ENCODE measurements at regions not wholly inside any gene's neighbourhood (a gene's known extent, or its start where the extent isn't known, plus 50 kb on each side); places are given as distances from the start of the nearest gene placed in this dataset.

- no peak for DNase-seq (ENCODE audit: extremely low spot score)
- no peak for TF ChIP-seq POLR2AphosphoS5 (IDR thresholded peaks at IDR 0.05)
- no peak for TF ChIP-seq EP300 (IDR thresholded peaks at IDR 0.05)
- TF ChIP-seq POLR2A (IDR thresholded peaks at IDR 0.05; ENCODE audit: low read depth) = no peak
- no peak for TF ChIP-seq CTCF (IDR thresholded peaks at IDR 0.05)
- WGBS = 50% methylated on average over 2 of the region's 2 CpGs
- Histone ChIP-seq H3K4me1 (no peaks in the 10 kb centered on the region), H3K27me3 (no peaks in the 10 kb centered on the region), H3K4me3 (no peak overlapping the region), H3K27ac (replicated peaks in 1 of 4) (no peak overlapping the region), H3K36me3 (no peaks in the 10 kb centered on the region), H3K9me3 (no peaks in the 10 kb centered on the region)
- intact Hi-C loops (cut with DNase I) = no loop called here
Observed at GRCh38 chr15:53266176-53266575, 476.0 kb upstream of the ONECUT1 start.

GRCh38 chr15:53260647-53261046 is 470.5 kb upstream of the ONECUT1 start:
- no peaks in the 10 kb centered on the region for H3K27me3 ChIP-seq
- no peak for TF ChIP-seq POLR2AphosphoS5 (IDR thresholded peaks at IDR 0.05)
- no peak overlapping the region for H3K4me3 ChIP-seq
- 94% methylated on average over 1 of the region's 1 CpG for WGBS
- H3K36me3 ChIP-seq = no peaks in the 10 kb centered on the region
- H3K4me1 ChIP-seq = no peaks in the 10 kb centered on the region
- intact Hi-C loops (cut with DNase I) = no loop called here
- H3K27ac ChIP-seq (replicated peaks in 1 of 4) = no peak overlapping the region
- DNase-seq (ENCODE audit: extremely low spot score) = no peak
- no peaks in the 10 kb centered on the region for H3K9me3 ChIP-seq

- Histone ChIP-seq H3K9me3 (no peaks in the 10 kb centered on the region), H3K4me1 (no peaks in the 10 kb centered on the region), H3K27me3 (no peaks in the 10 kb centered on the region), H3K27ac (replicated peaks in 1 of 4) (no peak overlapping the region), H3K4me3 (no peak overlapping the region), H3K36me3 (no peaks in the 10 kb centered on the region)
- TF ChIP-seq CTCF (IDR thresholded peaks at IDR 0.05) (no peak), EP300 (IDR thresholded peaks at IDR 0.05) (no peak), POLR2AphosphoS5 (IDR thresholded peaks at IDR 0.05) (no peak), POLR2A (IDR thresholded peaks at IDR 0.05; ENCODE audit: low read depth) (no peak)
- 69% methylated on average over 4 of the region's 4 CpGs for WGBS
- no peak for DNase-seq (ENCODE audit: extremely low spot score)
- intact Hi-C loops (cut with DNase I) = no loop called here
Observed at GRCh38 chr15:53256457-53256856, 466.3 kb upstream of the ONECUT1 start.

DNA sequence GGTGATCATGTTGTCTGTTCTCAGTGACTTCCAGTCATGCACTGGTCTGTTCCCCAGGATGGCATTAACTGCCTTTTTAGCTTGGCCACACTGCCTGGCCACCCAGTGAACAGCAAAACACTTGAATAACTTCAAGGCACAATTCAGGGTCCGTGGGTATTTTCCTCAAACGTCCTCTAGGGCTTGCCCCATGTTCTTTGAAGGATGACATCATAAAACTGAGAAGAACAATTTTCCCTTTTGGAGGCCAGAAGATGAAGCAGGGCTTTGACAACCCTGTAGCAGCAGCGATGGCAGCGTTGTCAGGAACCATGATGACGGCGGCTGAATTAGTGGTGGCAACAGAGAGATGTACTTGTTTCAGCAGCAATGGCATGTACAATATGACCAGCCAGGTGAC is 465.9 kb upstream of the ONECUT1 start:
- intact Hi-C loops (cut with DNase I) = no loop called here
- TF ChIP-seq POLR2A (IDR thresholded peaks at IDR 0.05; ENCODE audit: low read depth) (no peak), CTCF (IDR thresholded peaks at IDR 0.05) (no peak), EP300 (IDR thresholded peaks at IDR 0.05) (no peak)
- Histone ChIP-seq H3K4me1 (no peaks in the 10 kb centered on the region), H3K9me3 (no peaks in the 10 kb centered on the region), H3K27me3 (no peaks in the 10 kb centered on the region), H3K27ac (replicated peaks in 1 of 4) (no peak overlapping the region), H3K36me3 (no peaks in the 10 kb centered on the region), H3K4me3 (no peak overlapping the region)
- DNase-seq (ENCODE audit: extremely low spot score) = no peak
- WGBS = 80% methylated on average over 6 of the region's 6 CpGs

DNA sequence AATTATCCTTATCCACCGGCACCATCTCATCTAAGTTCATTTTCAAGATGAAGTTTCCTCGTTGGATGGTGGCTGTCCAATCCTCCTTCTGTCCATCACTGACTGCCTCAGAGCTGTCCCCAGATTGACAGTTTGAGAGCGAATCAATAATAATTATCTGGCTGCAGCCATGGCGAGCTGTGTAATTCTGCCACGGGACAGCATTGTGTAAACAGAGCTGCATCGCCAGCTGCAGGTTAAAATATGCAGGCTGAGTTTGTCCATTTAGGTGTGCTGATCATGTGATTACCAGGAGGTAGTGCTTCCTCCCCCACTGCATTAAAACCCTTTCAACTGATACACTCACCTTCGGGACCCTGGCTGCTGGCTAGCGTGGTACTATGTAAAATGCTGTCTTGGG is 461.9 kb upstream of the ONECUT1 start:
- H3K4me3 ChIP-seq = no peak overlapping the region
- H3K4me1 ChIP-seq = no peaks in the 10 kb centered on the region
- DNase-seq (ENCODE audit: extremely low spot score) = no peak
- H3K9me3 ChIP-seq = no peaks in the 10 kb centered on the region
- TF ChIP-seq EP300 (IDR thresholded peaks at IDR 0.05) (no peak), POLR2AphosphoS5 (IDR thresholded peaks at IDR 0.05) (no peak), CTCF (IDR thresholded peaks at IDR 0.05) (no peak), POLR2A (IDR thresholded peaks at IDR 0.05; ENCODE audit: low read depth) (no peak)
- intact Hi-C loops (cut with DNase I) = no loop called here
- no peaks in the 10 kb centered on the region for H3K36me3 ChIP-seq
- WGBS = 48% methylated on average over 8 of the region's 8 CpGs
- H3K27ac ChIP-seq (replicated peaks in 1 of 4) = no peak overlapping the region
- no peaks in the 10 kb centered on the region for H3K27me3 ChIP-seq

Data from esophagus muscularis mucosa (tissue), 4 donors.